ENCODE measurements at regions not wholly inside any gene's neighbourhood (a gene's known extent, or its start where the extent isn't known, plus 50 kb on each side); places are given as distances from the start of the nearest gene placed in this dataset.

- H3K27me3 ChIP-seq (ENCODE audit: insufficient read depth, low read length): no peaks in the 10 kb centered on the region
- no peak overlapping the region for H3K27ac ChIP-seq (ENCODE audit: low read length)
- no peaks in the 10 kb centered on the region for H3K36me3 ChIP-seq (ENCODE audit: insufficient read depth, low read depth, low read length)
- H3K9ac ChIP-seq (ENCODE audit: low read depth, low read length): no peak overlapping the region
- peaks cover 13% of the 10 kb centered on the region; the same call in 1 of the 2 replicates for H3K4me1 ChIP-seq (ENCODE audit: insufficient read depth, low read length)
- H3K9me3 ChIP-seq (ENCODE audit: insufficient read depth, low read depth, low read length): no peaks in the 10 kb centered on the region
- no peak overlapping the region for H3K4me3 ChIP-seq (ENCODE audit: low read length)
Observed at GRCh38 chr5:73280386-73280785, 107.4 kb downstream of the TMEM174 start.

GRCh38 chr5:73279805-73280204, 106.8 kb downstream of the TMEM174 start:
- Histone ChIP-seq H3K36me3 (ENCODE audit: insufficient read depth, low read depth, low read length) (no peaks in the 10 kb centered on the region), H3K9me3 (ENCODE audit: insufficient read depth, low read depth, low read length) (no peaks in the 10 kb centered on the region), H3K4me3 (ENCODE audit: low read length) (no peak overlapping the region), H3K27me3 (ENCODE audit: insufficient read depth, low read length) (no peaks in the 10 kb centered on the region), H3K27ac (ENCODE audit: low read length) (no peak overlapping the region), H3K4me1 (ENCODE audit: insufficient read depth, low read length) (peaks cover 19% of the 10 kb centered on the region; the same call in 1 of the 2 replicates), H3K9ac (ENCODE audit: low read depth, low read length) (no peak overlapping the region)

DNA sequence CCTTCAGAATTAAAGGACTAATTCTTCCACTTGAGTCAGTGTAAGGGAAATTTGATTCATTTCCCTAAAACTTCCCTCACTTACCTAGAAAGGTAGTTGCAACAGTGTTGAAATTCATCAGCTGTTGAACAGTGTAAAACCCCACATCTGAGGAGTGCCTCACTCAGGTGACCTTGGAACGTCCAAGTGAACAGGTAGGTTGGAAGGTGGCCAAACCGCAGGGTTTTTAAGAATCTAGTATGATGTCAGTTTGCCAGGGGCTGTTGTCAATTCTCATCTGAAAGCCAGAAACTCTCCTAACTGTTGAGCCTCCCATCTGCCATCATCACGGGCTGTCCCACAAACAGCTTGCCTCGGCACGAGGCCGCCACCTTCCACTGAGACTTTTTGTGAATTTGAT, 105.7 kb downstream of the TMEM174 start:
- no peaks in the 10 kb centered on the region for H3K9me3 ChIP-seq (ENCODE audit: insufficient read depth, low read depth, low read length)
- no peak overlapping the region for H3K4me3 ChIP-seq (ENCODE audit: low read length)
- no peaks in the 10 kb centered on the region for H3K36me3 ChIP-seq (ENCODE audit: insufficient read depth, low read depth, low read length)
- peaks cover 19% of the 10 kb centered on the region; the same call in 1 of the 2 replicates for H3K4me1 ChIP-seq (ENCODE audit: insufficient read depth, low read length)
- H3K9ac ChIP-seq (ENCODE audit: low read depth, low read length): no peak overlapping the region
- H3K27me3 ChIP-seq (ENCODE audit: insufficient read depth, low read length): no peaks in the 10 kb centered on the region
- no peak overlapping the region for H3K27ac ChIP-seq (ENCODE audit: low read length)

GRCh38 chr5:73274881-73275663, 102.1 kb downstream of the TMEM174 start:
- Histone ChIP-seq H3K4me1 (ENCODE audit: insufficient read depth, low read length) (0 out of 2 replicates have a peak, but pooled peaks cover 6% of the 10 kb centered on the region), H3K9me3 (ENCODE audit: insufficient read depth, low read depth, low read length) (no peaks in the 10 kb centered on the region), H3K9ac (ENCODE audit: low read depth, low read length) (no peak overlapping the region), H3K36me3 (ENCODE audit: insufficient read depth, low read depth, low read length) (no peaks in the 10 kb centered on the region), H3K27ac (ENCODE audit: low read length) (no peak overlapping the region), H3K4me3 (ENCODE audit: low read length) (no peak overlapping the region), H3K27me3 (ENCODE audit: insufficient read depth, low read length) (no peaks in the 10 kb centered on the region)

GRCh38 chr5:73274121-73274520, 101.1 kb downstream of the TMEM174 start:
- Histone ChIP-seq H3K4me1 (ENCODE audit: insufficient read depth, low read length) (0 out of 2 replicates have a peak, but pooled peaks cover 6% of the 10 kb centered on the region), H3K27me3 (ENCODE audit: insufficient read depth, low read length) (0 out of 2 replicates have a peak, but pooled peaks cover 7% of the 10 kb centered on the region), H3K9me3 (ENCODE audit: insufficient read depth, low read depth, low read length) (no peaks in the 10 kb centered on the region), H3K36me3 (ENCODE audit: insufficient read depth, low read depth, low read length) (no peaks in the 10 kb centered on the region), H3K9ac (ENCODE audit: low read depth, low read length) (no peak overlapping the region), H3K27ac (ENCODE audit: low read length) (no peak overlapping the region), H3K4me3 (ENCODE audit: low read length) (no peak overlapping the region)

- Histone ChIP-seq H3K9ac (ENCODE audit: low read depth, low read length) (no peak overlapping the region), H3K4me1 (ENCODE audit: insufficient read depth, low read length) (0 out of 2 replicates have a peak, but pooled peaks cover 6% of the 10 kb centered on the region), H3K27me3 (ENCODE audit: insufficient read depth, low read length) (0 out of 2 replicates have a peak, but pooled peaks cover 8% of the 10 kb centered on the region), H3K4me3 (ENCODE audit: low read length) (no peak overlapping the region), H3K27ac (ENCODE audit: low read length) (no peak overlapping the region), H3K36me3 (ENCODE audit: insufficient read depth, low read depth, low read length) (no peaks in the 10 kb centered on the region), H3K9me3 (ENCODE audit: insufficient read depth, low read depth, low read length) (no peaks in the 10 kb centered on the region)
Observed at GRCh38 chr5:73273379-73274050, 100.5 kb downstream of the TMEM174 start.

GRCh38 chr5:73272351-73272750, 99.4 kb downstream of the TMEM174 start:
- peaks cover 17% of the 10 kb centered on the region for H3K27me3 ChIP-seq (ENCODE audit: insufficient read depth, low read length)
- H3K4me1 ChIP-seq (ENCODE audit: insufficient read depth, low read length): peaks cover 10% of the 10 kb centered on the region
- no peak overlapping the region for H3K9ac ChIP-seq (ENCODE audit: low read depth, low read length)
- H3K27ac ChIP-seq (ENCODE audit: low read length): no peak overlapping the region
- H3K4me3 ChIP-seq (ENCODE audit: low read length): no peak overlapping the region
- no peaks in the 10 kb centered on the region for H3K9me3 ChIP-seq (ENCODE audit: insufficient read depth, low read depth, low read length)
- H3K36me3 ChIP-seq (ENCODE audit: insufficient read depth, low read depth, low read length): no peaks in the 10 kb centered on the region

- Histone ChIP-seq H3K9me3 (ENCODE audit: insufficient read depth, low read depth, low read length) (no peaks in the 10 kb centered on the region), H3K27me3 (ENCODE audit: insufficient read depth, low read length) (peaks cover 29% of the 10 kb centered on the region), H3K4me1 (ENCODE audit: insufficient read depth, low read length) (peaks cover 8% of the 10 kb centered on the region), H3K4me3 (ENCODE audit: low read length) (no peak overlapping the region), H3K9ac (ENCODE audit: low read depth, low read length) (no peak overlapping the region), H3K36me3 (ENCODE audit: insufficient read depth, low read depth, low read length) (no peaks in the 10 kb centered on the region), H3K27ac (ENCODE audit: low read length) (no peak overlapping the region)
Observed at GRCh38 chr5:73268826-73269225, 95.8 kb downstream of the TMEM174 start.

- Histone ChIP-seq H3K9ac (ENCODE audit: low read depth, low read length) (no peak overlapping the region), H3K9me3 (ENCODE audit: insufficient read depth, low read depth, low read length) (no peaks in the 10 kb centered on the region), H3K4me1 (ENCODE audit: insufficient read depth, low read length) (peaks cover 8% of the 10 kb centered on the region), H3K4me3 (ENCODE audit: low read length) (no peak overlapping the region), H3K36me3 (ENCODE audit: insufficient read depth, low read depth, low read length) (no peaks in the 10 kb centered on the region), H3K27me3 (ENCODE audit: insufficient read depth, low read length) (peaks cover 29% of the 10 kb centered on the region), H3K27ac (ENCODE audit: low read length) (no peak overlapping the region)
Observed at GRCh38 chr5:73267766-73268435, 94.9 kb downstream of the TMEM174 start.

DNA sequence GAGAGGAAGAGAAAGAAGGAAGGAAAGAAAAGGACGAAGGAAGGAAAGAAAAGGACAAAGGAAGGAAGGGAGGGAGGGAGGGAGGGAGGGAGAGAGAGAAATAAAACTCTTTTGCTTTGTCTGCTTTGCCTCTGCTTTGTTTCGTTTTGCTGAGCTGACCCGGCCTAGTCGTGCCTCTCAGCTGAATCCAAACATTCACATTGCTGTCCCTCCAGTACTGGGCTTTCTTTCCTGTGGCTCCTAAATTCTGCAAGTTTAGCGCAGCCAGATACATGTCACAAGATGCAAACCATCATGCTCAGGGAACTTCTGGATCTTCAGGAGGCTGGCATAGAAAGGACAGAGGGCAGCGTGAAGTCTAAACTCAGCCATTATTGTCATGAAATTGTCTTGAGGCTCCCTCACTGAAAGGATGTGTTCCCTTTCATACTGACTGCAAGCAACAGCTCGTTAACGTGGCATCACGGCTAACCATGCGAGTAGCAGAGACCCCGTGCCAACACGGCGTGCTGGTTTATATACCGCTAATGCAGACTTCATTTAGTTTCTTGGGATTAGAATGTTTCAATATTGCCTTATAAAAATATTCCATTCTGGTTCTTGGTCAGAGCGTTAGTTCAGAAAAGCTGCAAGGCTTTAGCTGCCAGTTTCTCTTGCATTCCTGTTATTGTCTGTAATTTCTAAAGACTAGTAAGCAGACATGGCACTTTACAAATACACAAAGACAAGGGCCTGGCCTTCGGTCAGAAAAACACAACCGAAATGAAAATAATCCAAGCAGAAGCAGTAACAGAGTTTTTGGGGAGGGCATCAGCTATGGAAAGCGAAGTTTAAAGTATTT, 94.2 kb downstream of the TMEM174 start:
- no peaks in the 10 kb centered on the region for H3K36me3 ChIP-seq (ENCODE audit: insufficient read depth, low read depth, low read length)
- H3K27me3 ChIP-seq (ENCODE audit: insufficient read depth, low read length): peaks cover 29% of the 10 kb centered on the region
- H3K4me1 ChIP-seq (ENCODE audit: insufficient read depth, low read length): peaks cover 8% of the 10 kb centered on the region
- H3K4me3 ChIP-seq (ENCODE audit: low read length): peak overlapping the region; percentile 11; the same call in 1 of the 2 replicates
- H3K27ac ChIP-seq (ENCODE audit: low read length): no peak overlapping the region
- H3K9me3 ChIP-seq (ENCODE audit: insufficient read depth, low read depth, low read length): no peaks in the 10 kb centered on the region
- no peak overlapping the region for H3K9ac ChIP-seq (ENCODE audit: low read depth, low read length)

DNA sequence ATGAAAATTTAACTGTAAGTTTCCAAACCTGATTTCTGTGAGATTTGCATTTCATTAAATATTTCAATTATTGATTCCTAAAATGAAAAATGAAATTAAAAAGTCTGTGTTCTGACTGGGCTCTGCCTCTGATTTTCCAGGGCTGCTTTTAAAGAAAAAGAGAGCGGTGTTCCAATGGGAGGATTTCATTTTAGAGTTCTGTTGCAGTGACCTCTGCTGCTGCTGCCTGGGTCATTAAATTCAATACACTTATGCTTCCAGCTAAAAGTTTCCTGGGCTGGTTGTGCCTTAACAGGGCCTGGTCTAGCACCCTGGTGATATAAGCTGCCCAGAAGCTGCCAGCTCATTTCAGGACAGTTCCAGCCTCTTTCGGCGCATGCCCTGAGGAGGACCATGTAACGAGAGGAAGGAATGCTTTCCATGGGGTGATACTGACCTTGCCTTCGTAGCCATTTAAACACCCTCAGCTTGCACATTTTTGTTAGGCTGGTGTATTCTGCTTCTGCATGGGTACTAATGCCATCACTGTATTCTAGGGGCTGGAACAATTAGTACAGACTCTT, 93.3 kb downstream of the TMEM174 start:
- no peaks in the 10 kb centered on the region for H3K36me3 ChIP-seq (ENCODE audit: insufficient read depth, low read depth, low read length)
- H3K9me3 ChIP-seq (ENCODE audit: insufficient read depth, low read depth, low read length): no peaks in the 10 kb centered on the region
- no peak overlapping the region for H3K9ac ChIP-seq (ENCODE audit: low read depth, low read length)
- peaks cover 8% of the 10 kb centered on the region for H3K4me1 ChIP-seq (ENCODE audit: insufficient read depth, low read length)
- H3K27me3 ChIP-seq (ENCODE audit: insufficient read depth, low read length): peaks cover 29% of the 10 kb centered on the region
- H3K4me3 ChIP-seq (ENCODE audit: low read length): no peak overlapping the region
- H3K27ac ChIP-seq (ENCODE audit: low read length): no peak overlapping the region

All from iPS-20b (cell line).